Hepatocyte (in vitro differentiated cells): ENCODE measurements at regions not wholly inside any gene's neighbourhood (a gene's known extent, or its start where the extent isn't known, plus 50 kb on each side); places are given as distances from the start of the nearest gene placed in this dataset.

Experiments used
- EZH2 ChIP-seq: fragments of 200-600 bp; sonication (generic); IDR thresholded peaks from 2 replicates; pipeline ENCODE4 v1.6.1; 2016; ENCODE audit warnings: antibody characterized with exemption, mild to moderate bottlenecking, borderline replicate concordance
- EZH2phosphoT487 ChIP-seq: fragments of 200-600 bp; sonication (generic); IDR thresholded peaks from one replicate; pipeline ENCODE4 v1.6.1; 2018; ENCODE audit warnings: antibody characterized with exemption, mild to moderate bottlenecking, low read depth, moderate library complexity; ENCODE audit not compliant: unreplicated experiment, severe bottlenecking
- TF ChIP-seq, protein P1 (sequence below): fragments of 200-600 bp; sonication (generic); IDR thresholded peaks from 2 replicates; pipeline ENCODE4 v1.5.1; 2016; ENCODE audit warnings: antibody characterized with exemption, mild to moderate bottlenecking; ENCODE audit not compliant: poor library complexity

DNA sequence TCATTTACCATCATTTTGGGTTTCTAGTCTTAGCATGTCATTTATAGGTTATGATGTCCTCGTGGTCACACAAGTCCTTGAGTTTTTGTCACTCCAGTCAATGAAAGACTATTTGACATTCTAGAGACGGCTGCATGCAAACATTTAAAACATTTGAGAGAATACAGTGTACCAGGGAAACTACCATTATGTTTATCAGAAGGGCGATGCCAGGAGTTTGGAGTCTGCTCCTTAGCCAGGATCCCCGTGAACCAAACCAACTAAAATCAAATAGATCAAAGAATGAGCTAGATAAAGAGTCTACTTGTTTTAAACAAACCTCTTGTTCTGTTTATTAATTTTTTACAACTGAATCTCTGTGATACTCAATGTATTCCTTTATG is 122.6 kb downstream of the OLIG3 start:
- TF ChIP-seq, protein P1, sequence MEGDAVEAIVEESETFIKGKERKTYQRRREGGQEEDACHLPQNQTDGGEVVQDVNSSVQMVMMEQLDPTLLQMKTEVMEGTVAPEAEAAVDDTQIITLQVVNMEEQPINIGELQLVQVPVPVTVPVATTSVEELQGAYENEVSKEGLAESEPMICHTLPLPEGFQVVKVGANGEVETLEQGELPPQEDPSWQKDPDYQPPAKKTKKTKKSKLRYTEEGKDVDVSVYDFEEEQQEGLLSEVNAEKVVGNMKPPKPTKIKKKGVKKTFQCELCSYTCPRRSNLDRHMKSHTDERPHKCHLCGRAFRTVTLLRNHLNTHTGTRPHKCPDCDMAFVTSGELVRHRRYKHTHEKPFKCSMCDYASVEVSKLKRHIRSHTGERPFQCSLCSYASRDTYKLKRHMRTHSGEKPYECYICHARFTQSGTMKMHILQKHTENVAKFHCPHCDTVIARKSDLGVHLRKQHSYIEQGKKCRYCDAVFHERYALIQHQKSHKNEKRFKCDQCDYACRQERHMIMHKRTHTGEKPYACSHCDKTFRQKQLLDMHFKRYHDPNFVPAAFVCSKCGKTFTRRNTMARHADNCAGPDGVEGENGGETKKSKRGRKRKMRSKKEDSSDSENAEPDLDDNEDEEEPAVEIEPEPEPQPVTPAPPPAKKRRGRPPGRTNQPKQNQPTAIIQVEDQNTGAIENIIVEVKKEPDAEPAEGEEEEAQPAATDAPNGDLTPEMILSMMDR, result no peak
- TF ChIP-seq EZH2 (no peak), EZH2phosphoT487 (no peak)
